NT2/D1 (cell line): ENCODE measurements at regions not wholly inside any gene's neighbourhood (a gene's known extent, or its start where the extent isn't known, plus 50 kb on each side); places are given as distances from the start of the nearest gene placed in this dataset.

ENCODE experiments used
- DNase-seq: peaks from one replicate; pipeline ENCODE4 v3.0.0-alpha.2; 2011; ENCODE audit warnings: low read depth, low spot score
- H3K27me3 ChIP-seq: 2 replicates; pipeline ENCODE4 v1.6.0; 2011; ENCODE audit warnings: mild to moderate bottlenecking; ENCODE audit not compliant: insufficient read length, insufficient read depth
- H3K36me3 ChIP-seq: 2 replicates; pipeline ENCODE4 v1.6.1; 2011; ENCODE audit warnings: mild to moderate bottlenecking, low read length, mixed read lengths; ENCODE audit not compliant: insufficient read depth, insufficient read length
- H3K4me1 ChIP-seq: 2 replicates; pipeline ENCODE4 v1.5.1; 2011; ENCODE audit not compliant: insufficient read depth, insufficient read length
- H3K4me3 ChIP-seq: 2 replicates; pipeline ENCODE4 v1.5.1; 2011; ENCODE audit warnings: low read depth; ENCODE audit not compliant: insufficient read length
- H3K9ac ChIP-seq: 2 replicates; pipeline ENCODE4 v1.6.0; 2011; ENCODE audit warnings: low read depth; ENCODE audit not compliant: insufficient read length
- H3K9me3 ChIP-seq: 2 replicates; pipeline ENCODE4 v1.5.1; 2011; ENCODE audit warnings: mild to moderate bottlenecking, low read length; ENCODE audit not compliant: insufficient read depth
- SUZ12 ChIP-seq: IDR thresholded peaks from 2 replicates; pipeline ENCODE4 v1.6.1; 2011; ENCODE audit not compliant: insufficient read length, insufficient read depth; ENCODE audit errors: extremely low read depth
- YY1 ChIP-seq: IDR thresholded peaks from 2 replicates; pipeline ENCODE4 v1.6.1; 2011; ENCODE audit not compliant: insufficient read length, insufficient read depth
- ZNF274 ChIP-seq: IDR thresholded peaks from 2 replicates; pipeline ENCODE4 v1.6.1; 2011; ENCODE audit warnings: mild to moderate bottlenecking, low read depth, low read length

- TF ChIP-seq YY1 (no peak), SUZ12 (no peak), ZNF274 (no peak)
- Histone ChIP-seq H3K27me3 (no peaks in the 10 kb centered on the region), H3K9me3 (0 out of 2 replicates have a peak, but pooled peaks cover 6% of the 10 kb centered on the region), H3K9ac (no peak overlapping the region), H3K4me3 (no peak overlapping the region), H3K4me1 (peaks cover 2% of the 10 kb centered on the region), H3K36me3 (no peaks in the 10 kb centered on the region)
- DNase-seq: no peak
Observed at GRCh38 chr10:31657434-31657872, 271.2 kb downstream of the ARHGAP12 start.

GRCh38 chr10:31656851-31657433, 271.7 kb downstream of the ARHGAP12 start:
- DNase-seq: no peak
- TF ChIP-seq YY1 (no peak), SUZ12 (no peak), ZNF274 (no peak)
- no peak overlapping the region for H3K4me3 ChIP-seq
- no peaks in the 10 kb centered on the region for H3K27me3 ChIP-seq
- no peak overlapping the region for H3K9ac ChIP-seq
- no peaks in the 10 kb centered on the region for H3K36me3 ChIP-seq
- H3K4me1 ChIP-seq: peaks cover 2% of the 10 kb centered on the region
- H3K9me3 ChIP-seq: 0 out of 2 replicates have a peak, but pooled peaks cover 6% of the 10 kb centered on the region

GRCh38 chr10:31652038-31652437, 276.6 kb downstream of the ARHGAP12 start:
- H3K9me3 ChIP-seq: no peaks in the 10 kb centered on the region
- no peak for DNase-seq
- H3K27me3 ChIP-seq: no peaks in the 10 kb centered on the region
- TF ChIP-seq SUZ12 (no peak), ZNF274 (no peak), YY1 (no peak)
- H3K4me3 ChIP-seq: no peak overlapping the region
- H3K4me1 ChIP-seq: no peaks in the 10 kb centered on the region
- no peak overlapping the region for H3K9ac ChIP-seq
- H3K36me3 ChIP-seq: no peaks in the 10 kb centered on the region

GRCh38 chr10:31650010-31650409, 278.6 kb downstream of the ARHGAP12 start:
- Histone ChIP-seq H3K4me3 (no peak overlapping the region), H3K36me3 (no peaks in the 10 kb centered on the region), H3K4me1 (no peaks in the 10 kb centered on the region), H3K9me3 (no peaks in the 10 kb centered on the region), H3K27me3 (no peaks in the 10 kb centered on the region), H3K9ac (no peak overlapping the region)
- no peak for DNase-seq
- TF ChIP-seq ZNF274 (no peak), SUZ12 (no peak), YY1 (no peak)

GRCh38 chr10:31648966-31649365, 279.7 kb downstream of the ARHGAP12 start:
- Histone ChIP-seq H3K9ac (no peak overlapping the region), H3K4me3 (no peak overlapping the region), H3K36me3 (no peaks in the 10 kb centered on the region), H3K9me3 (no peaks in the 10 kb centered on the region), H3K4me1 (no peaks in the 10 kb centered on the region), H3K27me3 (no peaks in the 10 kb centered on the region)
- DNase-seq: no peak
- TF ChIP-seq SUZ12 (no peak), ZNF274 (no peak), YY1 (no peak)

- H3K4me3 ChIP-seq: no peak overlapping the region
- DNase-seq: no peak
Observed at GRCh38 chr10:31647861-31648260, 280.8 kb downstream of the ARHGAP12 start.

GRCh38 chr10:31646519-31646918, 282.1 kb downstream of the ARHGAP12 start:
- Histone ChIP-seq H3K4me1 (no peaks in the 10 kb centered on the region), H3K4me3 (no peak overlapping the region), H3K9me3 (no peaks in the 10 kb centered on the region), H3K9ac (no peak overlapping the region), H3K27me3 (no peaks in the 10 kb centered on the region), H3K36me3 (no peaks in the 10 kb centered on the region)
- TF ChIP-seq YY1 (no peak), SUZ12 (no peak), ZNF274 (no peak)
- DNase-seq: no peak

More at GRCh38 chr10:31647861-31648260, 280.8 kb downstream of the ARHGAP12 start:
- Histone ChIP-seq H3K4me1 (no peaks in the 10 kb centered on the region), H3K9me3 (no peaks in the 10 kb centered on the region), H3K36me3 (no peaks in the 10 kb centered on the region), H3K9ac (no peak overlapping the region), H3K27me3 (no peaks in the 10 kb centered on the region)
- no peak for TF ChIP-seq SUZ12
- no peak for TF ChIP-seq ZNF274
- no peak for TF ChIP-seq YY1

GRCh38 chr10:31645786-31646185, 282.8 kb downstream of the ARHGAP12 start:
- no peak overlapping the region for H3K9ac ChIP-seq
- H3K4me1 ChIP-seq: no peaks in the 10 kb centered on the region
- no peaks in the 10 kb centered on the region for H3K9me3 ChIP-seq
- no peaks in the 10 kb centered on the region for H3K27me3 ChIP-seq
- H3K36me3 ChIP-seq: no peaks in the 10 kb centered on the region
- TF ChIP-seq SUZ12: no peak
- no peak for TF ChIP-seq YY1
- DNase-seq: no peak
- H3K4me3 ChIP-seq: no peak overlapping the region
